Keratinocyte (primary cell): ENCODE measurements at regions not wholly inside any gene's neighbourhood (a gene's known extent, or its start where the extent isn't known, plus 50 kb on each side); places are given as distances from the start of the nearest gene placed in this dataset.
"Not testable (repeated sequence)": the region's sequence is repeated elsewhere in the genome, so short reads cannot be mapped to it uniquely, and the experiment has no call there.

Experiments used
- DNase-seq: peaks from one replicate; pipeline ENCODE4 v3.0.0-alpha.2; 2011; ENCODE audit warnings: low read depth, missing footprints, low spot score
- FAIRE-seq: peaks from 2 replicates; lab custom pipeline; 2011; peaks lifted over from hg19 to GRCh38; lab: Jason Lieb, UNC
- H2AFZ ChIP-seq: 2 replicates; pipeline ENCODE4 v1.6.0; 2012; ENCODE audit warnings: low read length, control low read depth, inconsistent platforms; ENCODE audit not compliant: control insufficient read depth
- H3K27ac ChIP-seq: 2 replicates; pipeline ENCODE4 v1.5.1; 2011; ENCODE audit warnings: low read length; ENCODE audit not compliant: control insufficient read depth, insufficient read depth
- H3K27me3 ChIP-seq: 3 replicates; pipeline ENCODE4 v1.6.0; 2011; ENCODE audit warnings: low read length; ENCODE audit not compliant: control insufficient read depth, insufficient read depth; ENCODE audit errors: extremely low read depth
- H3K36me3 ChIP-seq, 2 experiments: 2 replicates in 1 of 2; 3 replicates in 1 of 2; pipeline ENCODE4 v1.5.1; 2011; ENCODE audit warnings: low read length in 2 of 2, mild to moderate bottlenecking in 1 of 2; ENCODE audit not compliant: control insufficient read depth in 2 of 2, insufficient read depth in 2 of 2; ENCODE audit errors: extremely low read depth in 1 of 2
- H3K4me1 ChIP-seq: 3 replicates; pipeline ENCODE4 v1.5.1; 2011; ENCODE audit warnings: low read length; ENCODE audit not compliant: control insufficient read depth, insufficient read depth; ENCODE audit errors: extremely low read depth
- H3K4me2 ChIP-seq: 3 replicates; pipeline ENCODE4 v1.6.0; 2011; ENCODE audit warnings: low read depth, low read length; ENCODE audit not compliant: control insufficient read depth, insufficient read depth; ENCODE audit errors: extremely low read depth
- H3K4me3 ChIP-seq, 3 experiments: fragments of 200-600 bp in 1 of 3; sonication (generic) in 1 of 3; 2 replicates in 2 of 3; 3 replicates in 1 of 3; pipeline ENCODE4 v1.5.1; 2011 to 2016; ENCODE audit warnings: low read length in 3 of 3, mild to moderate bottlenecking in 3 of 3, control low read depth in 2 of 3, inconsistent platforms in 1 of 3, low read depth in 1 of 3, mixed read lengths in 1 of 3, mixed run types in 1 of 3, moderate library complexity in 1 of 3; ENCODE audit not compliant: control insufficient read depth in 2 of 3, insufficient read depth in 2 of 3; ENCODE audit errors: extremely low read depth in 1 of 3
- H3K79me2 ChIP-seq: 2 replicates; pipeline ENCODE4 v1.6.0; 2012; ENCODE audit warnings: low read length; ENCODE audit not compliant: control insufficient read depth, insufficient read depth
- H3K9ac ChIP-seq: 3 replicates; pipeline ENCODE4 v1.6.0; 2011; ENCODE audit warnings: low read length; ENCODE audit not compliant: control insufficient read depth, insufficient read depth; ENCODE audit errors: extremely low read depth
- H3K9me1 ChIP-seq: 3 replicates; pipeline ENCODE4 v1.6.0; 2011; ENCODE audit warnings: low read length; ENCODE audit not compliant: control insufficient read depth, insufficient read depth; ENCODE audit errors: extremely low read depth
- H3K9me3 ChIP-seq: 2 replicates; pipeline ENCODE4 v1.5.1; 2012; ENCODE audit warnings: low read depth, low read length; ENCODE audit not compliant: control insufficient read depth
- H4K20me1 ChIP-seq: 3 replicates; pipeline ENCODE4 v1.6.0; 2011; ENCODE audit warnings: low read length; ENCODE audit not compliant: control insufficient read depth, insufficient read depth; ENCODE audit errors: extremely low read depth
- EZH2 ChIP-seq: IDR thresholded peaks from one replicate; pipeline ENCODE4 v1.6.1; 2012; ENCODE audit warnings: inconsistent platforms, mild to moderate bottlenecking, low read length, moderate library complexity
- dilution Hi-C: fragments of 300-500 bp; cut with MboI; formaldehyde crosslinking; loops from one replicate; pipeline ENCODE4 v1.7.0; 2020; ENCODE audit warnings: low sequenced_read_pairs; ENCODE audit not compliant: extremely low pct_ligation_motif_present
- TF ChIP-seq, protein P1 (sequence below), 3 experiments: IDR thresholded peaks in 1 of 3; conservative IDR thresholded peaks in 1 of 3; optimal IDR thresholded peaks in 1 of 3; 2 replicates in 2 of 3; 3 replicates in 1 of 3; pipeline versions ENCODE3 to v1.5.1; 2011; ENCODE audit warnings: low read length in 3 of 3, mild to moderate bottlenecking in 3 of 3, moderate library complexity in 2 of 3, control low read depth in 1 of 3, inconsistent platforms in 1 of 3; ENCODE audit not compliant: insufficient read depth in 2 of 3; ENCODE audit errors: extremely low read depth in 1 of 3

DNA sequence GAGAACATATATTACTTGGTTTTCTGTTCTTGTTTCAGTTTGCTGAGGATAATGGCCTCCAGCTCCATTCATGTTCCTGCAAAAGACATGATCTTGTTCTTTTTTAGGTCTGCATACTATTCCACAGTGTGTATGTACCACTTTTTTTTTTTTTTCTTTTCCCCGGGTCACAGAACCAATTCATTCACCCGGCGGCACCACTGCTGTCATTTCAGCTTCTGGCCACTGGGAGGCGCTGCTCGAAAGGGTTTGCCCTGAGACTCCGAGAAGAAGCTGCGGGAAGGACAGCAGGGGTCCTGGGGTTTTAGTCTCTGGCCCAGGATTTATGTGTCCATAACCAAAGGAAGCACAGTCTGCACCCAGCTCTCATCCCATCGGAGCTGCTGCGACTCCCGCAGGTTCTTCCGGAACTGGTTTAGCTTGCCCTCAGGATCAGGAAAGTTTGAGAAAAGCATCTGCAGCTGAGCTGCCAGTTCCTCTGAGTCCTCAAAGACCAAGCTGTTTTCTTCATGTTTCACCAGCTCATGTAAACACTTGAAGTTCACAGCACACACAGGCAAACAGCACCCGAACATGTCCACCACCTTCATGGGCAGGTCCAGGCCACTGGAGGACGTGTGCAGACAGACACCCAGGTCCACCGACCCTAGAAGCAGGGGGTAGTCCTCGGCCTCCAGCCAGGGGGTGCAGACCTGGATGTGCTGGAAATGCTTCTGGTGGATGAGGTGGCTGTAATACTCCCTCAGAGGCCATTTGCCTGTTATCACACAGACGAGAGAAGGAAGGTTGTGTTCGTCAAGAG lies 76.3 kb upstream of the KCNAB1 start:
- H3K27me3 ChIP-seq, H3K9me3 ChIP-seq, H2AFZ ChIP-seq, H3K4me3 ChIP-seq, H3K9ac ChIP-seq, FAIRE-seq, H3K36me3 ChIP-seq, H3K4me1 ChIP-seq, H3K79me2 ChIP-seq, H3K9me1 ChIP-seq, dilution Hi-C loops, H3K27ac ChIP-seq, DNase-seq, H3K4me2 ChIP-seq, H4K20me1 ChIP-seq: not testable (repeated sequence)
- TF ChIP-seq, protein P1, sequence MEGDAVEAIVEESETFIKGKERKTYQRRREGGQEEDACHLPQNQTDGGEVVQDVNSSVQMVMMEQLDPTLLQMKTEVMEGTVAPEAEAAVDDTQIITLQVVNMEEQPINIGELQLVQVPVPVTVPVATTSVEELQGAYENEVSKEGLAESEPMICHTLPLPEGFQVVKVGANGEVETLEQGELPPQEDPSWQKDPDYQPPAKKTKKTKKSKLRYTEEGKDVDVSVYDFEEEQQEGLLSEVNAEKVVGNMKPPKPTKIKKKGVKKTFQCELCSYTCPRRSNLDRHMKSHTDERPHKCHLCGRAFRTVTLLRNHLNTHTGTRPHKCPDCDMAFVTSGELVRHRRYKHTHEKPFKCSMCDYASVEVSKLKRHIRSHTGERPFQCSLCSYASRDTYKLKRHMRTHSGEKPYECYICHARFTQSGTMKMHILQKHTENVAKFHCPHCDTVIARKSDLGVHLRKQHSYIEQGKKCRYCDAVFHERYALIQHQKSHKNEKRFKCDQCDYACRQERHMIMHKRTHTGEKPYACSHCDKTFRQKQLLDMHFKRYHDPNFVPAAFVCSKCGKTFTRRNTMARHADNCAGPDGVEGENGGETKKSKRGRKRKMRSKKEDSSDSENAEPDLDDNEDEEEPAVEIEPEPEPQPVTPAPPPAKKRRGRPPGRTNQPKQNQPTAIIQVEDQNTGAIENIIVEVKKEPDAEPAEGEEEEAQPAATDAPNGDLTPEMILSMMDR (optimal IDR thresholded peaks at IDR 0.05 in 1 of 3, IDR thresholded peaks at IDR 0.05 in 1 of 3, conservative IDR thresholded peaks at IDR 0.05 in 1 of 3; ENCODE audit: extremely low read depth in 1 of 3, insufficient read depth in 2 of 3, low read length in 3 of 3): peak in 2 of 3 experiments; percentile 52 to 60

DNA sequence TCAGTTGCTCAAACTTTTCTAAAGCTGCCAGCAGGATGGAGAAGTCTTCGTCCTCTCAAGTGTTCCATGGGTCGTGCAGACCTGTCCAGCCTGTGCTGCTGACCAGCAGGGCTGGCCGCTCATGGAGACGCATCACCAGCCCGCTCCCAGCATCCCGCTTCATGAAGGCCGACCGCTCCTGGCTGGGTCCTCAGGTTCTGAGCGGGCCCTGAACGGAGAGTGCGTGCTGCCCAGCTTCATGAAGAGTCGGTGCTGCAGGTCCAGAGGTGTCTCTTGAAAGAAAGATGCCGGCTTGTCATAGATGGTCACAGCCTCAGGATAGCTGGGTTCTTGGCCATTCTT lies 75.8 kb upstream of the KCNAB1 start:
- Histone ChIP-seq H3K4me3 (no peak overlapping the region), H3K9me1 (no peaks in the 10 kb centered on the region), H3K9ac (no peak overlapping the region), H4K20me1 (no peaks in the 10 kb centered on the region), H3K36me3 (no peaks in the 10 kb centered on the region), H2AFZ (no peak overlapping the region), H3K27me3 (no peaks in the 10 kb centered on the region), H3K4me1 (no peaks in the 10 kb centered on the region), H3K27ac (no peak overlapping the region), H3K4me2 (no peak overlapping the region), H3K9me3 (no peaks in the 10 kb centered on the region), H3K79me2 (no peaks in the 10 kb centered on the region)
- dilution Hi-C loops: no loop called here
- FAIRE-seq: no peak
- no peak for DNase-seq
- TF ChIP-seq, protein P1 (optimal IDR thresholded peaks at IDR 0.05 in 1 of 3, IDR thresholded peaks at IDR 0.05 in 1 of 3, conservative IDR thresholded peaks at IDR 0.05 in 1 of 3; ENCODE audit: extremely low read depth in 1 of 3, insufficient read depth in 2 of 3, low read length in 3 of 3): no peak
- no peak for TF ChIP-seq EZH2

DNA sequence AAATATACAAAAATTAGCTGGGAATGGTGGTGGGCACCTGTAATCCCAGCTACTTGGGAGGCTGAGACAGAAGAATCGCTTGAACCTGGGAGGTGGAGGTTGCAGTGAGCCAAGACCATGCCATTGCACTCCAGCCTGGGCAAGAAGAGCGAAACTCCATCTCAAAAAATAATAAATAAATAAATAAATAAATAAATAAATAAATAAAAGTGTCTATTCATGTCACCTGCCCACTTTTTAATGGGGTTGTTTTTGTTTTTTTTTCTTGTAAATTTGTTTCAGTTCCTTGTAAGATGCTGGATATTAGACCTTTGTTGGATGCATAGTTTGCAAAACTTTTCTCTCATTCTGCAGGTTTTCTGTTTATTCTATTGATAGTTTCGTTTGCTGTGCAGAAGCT lies 71.9 kb upstream of the KCNAB1 start:
- FAIRE-seq, H3K36me3 ChIP-seq, H3K9me3 ChIP-seq, dilution Hi-C loops, DNase-seq, H3K9me1 ChIP-seq, H3K27ac ChIP-seq, H3K9ac ChIP-seq, H3K4me1 ChIP-seq, H4K20me1 ChIP-seq, H2AFZ ChIP-seq, H3K79me2 ChIP-seq, H3K4me2 ChIP-seq, H3K27me3 ChIP-seq, H3K4me3 ChIP-seq: not testable (repeated sequence)
